WTC11 (cell line): ENCODE measurements at regions not wholly inside any gene's neighbourhood (a gene's known extent, or its start where the extent isn't known, plus 50 kb on each side); places are given as distances from the start of the nearest gene placed in this dataset.

Experiments used
- ATAC-seq: fragments of 200-7000 bp; cut with Tn5 transposase; 2 replicates; pipeline ENCODE4 v1.10.0; 2021; ENCODE audit warnings: mild to moderate bottlenecking, moderate library complexity
- CTCF ChIA-PET: fragments of 300-600 bp; sonication (Branson Sonifier 250); formaldehyde crosslinking; loops from one replicate; lab custom pipeline; 2021; ENCODE audit warnings: antibody characterized with exemption; lab: Charles Lee
- POLR2A ChIA-PET: fragments of 350-600 bp; sonication (Branson Sonifier 250); formaldehyde crosslinking; loops from one replicate; lab custom pipeline; 2021; ENCODE audit warnings: antibody characterized with exemption; lab: Charles Lee
- DNase-seq: peaks from one replicate; pipeline ENCODE4 v3.0.0; 2021; ENCODE audit warnings: low spot score
- H3K27ac Mint-ChIP-seq: 2 replicates; pipeline ENCODE4 v1.8.0; 2021; ENCODE audit warnings: mixed read lengths
- H3K27me3 Mint-ChIP-seq: 2 replicates; pipeline ENCODE4 v1.8.0; 2021; ENCODE audit warnings: low read depth, mild to moderate bottlenecking, moderate library complexity, mixed read lengths
- H3K36me3 Mint-ChIP-seq: 2 replicates; pipeline ENCODE4 v1.8.0; 2021; ENCODE audit warnings: mixed read lengths
- H3K4me1 Mint-ChIP-seq: 2 replicates; pipeline ENCODE4 v1.8.0; 2022; ENCODE audit warnings: mixed read lengths
- H3K4me3 Mint-ChIP-seq: 2 replicates; pipeline ENCODE4 v1.8.0; 2021; ENCODE audit warnings: mild to moderate bottlenecking, moderate library complexity, mixed read lengths
- H3K9me3 Mint-ChIP-seq: 2 replicates; pipeline ENCODE4 v1.8.0; 2021; ENCODE audit warnings: mixed read lengths
- AR ChIP-seq: fragments of 250-450 bp; sonication (Bioruptor Pico); IDR thresholded peaks from 2 replicates; pipeline ENCODE4 v1.9.0; 2021; ENCODE audit warnings: mild to moderate bottlenecking
- CBFB ChIP-seq: sonication (generic); formaldehyde crosslinking; IDR thresholded peaks from 2 replicates; pipeline ENCODE4 v1.8.1; 2022; ENCODE audit warnings: mild to moderate bottlenecking, low read depth, missing genetic modification reagents
- CDX4 ChIP-seq: fragments of 250-450 bp; sonication (Bioruptor Pico); IDR thresholded peaks from 2 replicates; pipeline ENCODE4 v1.9.0; 2021; ENCODE audit warnings: moderate library complexity, mild to moderate bottlenecking, inconsistent platforms, borderline replicate concordance
- CREB1 ChIP-seq: sonication (generic); formaldehyde crosslinking; IDR thresholded peaks from 2 replicates; pipeline ENCODE4 v1.8.0; 2023; ENCODE audit warnings: mild to moderate bottlenecking, missing genetic modification reagents
- ELF4 ChIP-seq: sonication (generic); formaldehyde crosslinking; IDR thresholded peaks from 2 replicates; pipeline ENCODE4 v1.8.1; 2022; ENCODE audit warnings: low read depth, mild to moderate bottlenecking, moderate library complexity, missing genetic modification reagents
- GABPB1 ChIP-seq: sonication (generic); formaldehyde crosslinking; IDR thresholded peaks from 2 replicates; pipeline ENCODE4 v1.8.1; 2023; ENCODE audit warnings: mild to moderate bottlenecking, missing genetic modification reagents
- MYBL2 ChIP-seq: sonication (generic); formaldehyde crosslinking; IDR thresholded peaks from 2 replicates; pipeline ENCODE4 v1.8.1; 2023; ENCODE audit warnings: mild to moderate bottlenecking, moderate library complexity, missing genetic modification reagents
- NR2C2 ChIP-seq: sonication (generic); formaldehyde crosslinking; IDR thresholded peaks from 2 replicates; pipeline ENCODE4 v1.8.0; 2022; ENCODE audit warnings: mild to moderate bottlenecking, missing genetic modification reagents
- NR3C1 ChIP-seq: sonication (generic); formaldehyde crosslinking; conservative IDR thresholded peaks from 2 replicates; pipeline ENCODE4 v1.8.1; 2023; ENCODE audit warnings: low read depth, mild to moderate bottlenecking, missing genetic modification reagents
- PRDM15 ChIP-seq: sonication (generic); formaldehyde crosslinking; IDR thresholded peaks from 2 replicates; pipeline ENCODE4 v1.8.0; 2022; ENCODE audit warnings: missing genetic modification reagents
- TEAD1 ChIP-seq: sonication (generic); formaldehyde crosslinking; IDR thresholded peaks from 2 replicates; pipeline ENCODE4 v1.8.0; 2022; ENCODE audit warnings: mild to moderate bottlenecking, missing genetic modification reagents
- USF1 ChIP-seq: sonication (generic); formaldehyde crosslinking; IDR thresholded peaks from 2 replicates; pipeline ENCODE4 v1.8.0; 2022; ENCODE audit warnings: mild to moderate bottlenecking, missing genetic modification reagents
- ZBTB21 ChIP-seq: sonication (generic); formaldehyde crosslinking; IDR thresholded peaks from 2 replicates; pipeline ENCODE4 v1.8.1; 2023; ENCODE audit warnings: mild to moderate bottlenecking, missing genetic modification reagents, borderline replicate concordance
- ZNF121 ChIP-seq: sonication (generic); formaldehyde crosslinking; IDR thresholded peaks from 2 replicates; pipeline ENCODE4 v1.8.0; 2023; ENCODE audit warnings: missing genetic modification reagents
- ZNF263 ChIP-seq: sonication (generic); formaldehyde crosslinking; IDR thresholded peaks from 2 replicates; pipeline ENCODE4 v1.8.1; 2022; ENCODE audit warnings: low read depth, mild to moderate bottlenecking, moderate library complexity, missing genetic modification reagents
- ZNF281 ChIP-seq: sonication (generic); formaldehyde crosslinking; IDR thresholded peaks from 2 replicates; pipeline ENCODE4 v1.8.0; 2023; ENCODE audit warnings: mild to moderate bottlenecking, missing genetic modification reagents
- TF ChIP-seq, protein P1 (sequence below): sonication (generic); formaldehyde crosslinking; IDR thresholded peaks from 2 replicates; pipeline ENCODE4 v1.8.1; 2022; ENCODE audit warnings: mild to moderate bottlenecking, moderate library complexity, missing genetic modification reagents
- TF ChIP-seq, protein P2 (sequence below): fragments of 250-450 bp; sonication (Bioruptor Pico); IDR thresholded peaks from 2 replicates; pipeline ENCODE4 v2.1.2; 2022; ENCODE audit warnings: mild to moderate bottlenecking, moderate library complexity
- TF ChIP-seq, protein P3 (sequence below): fragments of 250-450 bp; sonication (Bioruptor Pico); IDR thresholded peaks from 2 replicates; pipeline ENCODE4 v1.9.0; 2021; ENCODE audit warnings: mild to moderate bottlenecking, borderline replicate concordance

GRCh38 chr2:117485588-117485987, 328.9 kb upstream of the DDX18 start (continued):
- TF ChIP-seq PRDM15 (CRISPR knock-in tag) (no peak), ZNF263 (CRISPR knock-in tag) (no peak)
- TF ChIP-seq, protein P1, sequence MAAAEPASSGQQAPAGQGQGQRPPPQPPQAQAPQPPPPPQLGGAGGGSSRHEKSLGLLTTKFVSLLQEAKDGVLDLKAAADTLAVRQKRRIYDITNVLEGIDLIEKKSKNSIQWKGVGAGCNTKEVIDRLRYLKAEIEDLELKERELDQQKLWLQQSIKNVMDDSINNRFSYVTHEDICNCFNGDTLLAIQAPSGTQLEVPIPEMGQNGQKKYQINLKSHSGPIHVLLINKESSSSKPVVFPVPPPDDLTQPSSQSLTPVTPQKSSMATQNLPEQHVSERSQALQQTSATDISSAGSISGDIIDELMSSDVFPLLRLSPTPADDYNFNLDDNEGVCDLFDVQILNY: no peak
- TF ChIP-seq, all 79 proteins: peak for 0

DNA sequence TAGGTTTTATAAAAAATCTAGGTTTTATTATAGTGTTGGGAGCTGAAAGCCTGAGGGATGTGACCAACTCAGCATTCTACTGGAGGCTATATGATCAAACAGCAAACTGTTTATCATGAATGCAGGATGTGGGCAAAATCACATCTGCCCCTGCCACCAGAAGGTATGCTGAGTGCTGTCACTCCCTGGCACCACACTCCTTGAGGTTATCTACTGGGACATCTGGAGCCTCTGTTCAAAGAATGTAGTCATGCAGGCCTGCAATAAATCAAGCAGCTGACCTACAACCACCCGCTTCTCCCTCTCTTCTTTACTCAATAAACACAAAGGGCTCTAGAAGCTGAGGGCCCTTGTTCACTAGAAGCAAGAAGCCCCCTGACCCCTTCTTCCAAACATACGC, 328.4 kb upstream of the DDX18 start:
- POLR2A ChIA-PET: no interaction called here
- no peak for ATAC-seq
- no peak for TF ChIP-seq USF1
- no peak for TF ChIP-seq ELF4 (CRISPR knock-in tag)
- TF ChIP-seq, protein P2, sequence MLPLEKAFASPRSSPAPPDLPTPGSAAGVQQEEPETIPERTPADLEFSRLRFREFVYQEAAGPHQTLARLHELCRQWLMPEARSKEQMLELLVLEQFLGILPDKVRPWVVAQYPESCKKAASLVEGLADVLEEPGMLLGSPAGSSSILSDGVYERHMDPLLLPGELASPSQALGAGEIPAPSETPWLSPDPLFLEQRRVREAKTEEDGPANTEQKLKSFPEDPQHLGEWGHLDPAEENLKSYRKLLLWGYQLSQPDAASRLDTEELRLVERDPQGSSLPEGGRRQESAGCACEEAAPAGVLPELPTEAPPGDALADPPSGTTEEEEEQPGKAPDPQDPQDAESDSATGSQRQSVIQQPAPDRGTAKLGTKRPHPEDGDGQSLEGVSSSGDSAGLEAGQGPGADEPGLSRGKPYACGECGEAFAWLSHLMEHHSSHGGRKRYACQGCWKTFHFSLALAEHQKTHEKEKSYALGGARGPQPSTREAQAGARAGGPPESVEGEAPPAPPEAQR (CRISPR knock-in tag): no peak
- TF ChIP-seq TEAD1: no peak
- TF ChIP-seq, protein P3, sequence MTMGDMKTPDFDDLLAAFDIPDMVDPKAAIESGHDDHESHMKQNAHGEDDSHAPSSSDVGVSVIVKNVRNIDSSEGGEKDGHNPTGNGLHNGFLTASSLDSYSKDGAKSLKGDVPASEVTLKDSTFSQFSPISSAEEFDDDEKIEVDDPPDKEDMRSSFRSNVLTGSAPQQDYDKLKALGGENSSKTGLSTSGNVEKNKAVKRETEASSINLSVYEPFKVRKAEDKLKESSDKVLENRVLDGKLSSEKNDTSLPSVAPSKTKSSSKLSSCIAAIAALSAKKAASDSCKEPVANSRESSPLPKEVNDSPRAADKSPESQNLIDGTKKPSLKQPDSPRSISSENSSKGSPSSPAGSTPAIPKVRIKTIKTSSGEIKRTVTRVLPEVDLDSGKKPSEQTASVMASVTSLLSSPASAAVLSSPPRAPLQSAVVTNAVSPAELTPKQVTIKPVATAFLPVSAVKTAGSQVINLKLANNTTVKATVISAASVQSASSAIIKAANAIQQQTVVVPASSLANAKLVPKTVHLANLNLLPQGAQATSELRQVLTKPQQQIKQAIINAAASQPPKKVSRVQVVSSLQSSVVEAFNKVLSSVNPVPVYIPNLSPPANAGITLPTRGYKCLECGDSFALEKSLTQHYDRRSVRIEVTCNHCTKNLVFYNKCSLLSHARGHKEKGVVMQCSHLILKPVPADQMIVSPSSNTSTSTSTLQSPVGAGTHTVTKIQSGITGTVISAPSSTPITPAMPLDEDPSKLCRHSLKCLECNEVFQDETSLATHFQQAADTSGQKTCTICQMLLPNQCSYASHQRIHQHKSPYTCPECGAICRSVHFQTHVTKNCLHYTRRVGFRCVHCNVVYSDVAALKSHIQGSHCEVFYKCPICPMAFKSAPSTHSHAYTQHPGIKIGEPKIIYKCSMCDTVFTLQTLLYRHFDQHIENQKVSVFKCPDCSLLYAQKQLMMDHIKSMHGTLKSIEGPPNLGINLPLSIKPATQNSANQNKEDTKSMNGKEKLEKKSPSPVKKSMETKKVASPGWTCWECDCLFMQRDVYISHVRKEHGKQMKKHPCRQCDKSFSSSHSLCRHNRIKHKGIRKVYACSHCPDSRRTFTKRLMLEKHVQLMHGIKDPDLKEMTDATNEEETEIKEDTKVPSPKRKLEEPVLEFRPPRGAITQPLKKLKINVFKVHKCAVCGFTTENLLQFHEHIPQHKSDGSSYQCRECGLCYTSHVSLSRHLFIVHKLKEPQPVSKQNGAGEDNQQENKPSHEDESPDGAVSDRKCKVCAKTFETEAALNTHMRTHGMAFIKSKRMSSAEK: no peak
- no peak for TF ChIP-seq NR3C1 (CRISPR knock-in tag)
- no peak for TF ChIP-seq ZBTB21 (CRISPR knock-in tag)
- no peak for TF ChIP-seq ZNF121 (CRISPR knock-in tag)
- no peak for TF ChIP-seq CDX4 (CRISPR knock-in tag)
- no peak for TF ChIP-seq CREB1 (CRISPR knock-in tag)
- TF ChIP-seq MYBL2 (CRISPR knock-in tag): no peak
- TF ChIP-seq AR (CRISPR knock-in tag): no peak
- TF ChIP-seq NR2C2: no peak
- no peak for TF ChIP-seq GABPB1 (CRISPR knock-in tag)
- TF ChIP-seq ZNF281 (CRISPR knock-in tag): no peak
- no peak for TF ChIP-seq CBFB

More for the DNA sequence above, 328.4 kb upstream of the DDX18 start:
- Mint-ChIP-seq H3K27ac (no peak overlapping the region), H3K9me3 (0 out of 2 replicates have a peak, but pooled peaks cover 3% of the 10 kb centered on the region), H3K4me1 (peaks cover 16% of the 10 kb centered on the region), H3K36me3 (peaks cover 10% of the 10 kb centered on the region), H3K27me3 (no peaks in the 10 kb centered on the region), H3K4me3 (no peak overlapping the region)
- no peak for DNase-seq
- CTCF ChIA-PET: no interaction called here
